ENCODE measurements at regions not wholly inside any gene's neighbourhood (a gene's known extent, or its start where the extent isn't known, plus 50 kb on each side); places are given as distances from the start of the nearest gene placed in this dataset.

DNA sequence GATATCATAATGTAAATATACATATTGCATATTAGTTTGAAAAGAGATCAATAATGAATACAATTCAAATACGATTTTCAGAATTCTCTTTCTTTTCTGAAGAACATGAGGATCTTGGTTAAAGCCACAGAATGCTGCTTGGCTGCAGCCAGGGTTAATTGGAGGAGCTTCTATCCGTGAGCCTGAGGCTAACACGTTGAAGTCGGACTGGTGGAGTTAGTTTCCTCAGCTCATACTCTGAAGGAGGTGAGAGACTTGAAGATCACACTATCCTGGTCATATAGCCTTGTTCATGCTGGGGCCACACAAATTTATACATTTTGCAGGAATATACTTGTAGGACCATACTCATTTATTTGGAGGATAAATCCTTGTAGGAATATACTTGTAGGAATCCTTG, 335.8 kb downstream of the TRIB2 start:
- Histone ChIP-seq H3K9ac (ENCODE audit: extremely low read depth, insufficient read length, low read length) (no peak overlapping the region), H3K27ac (ENCODE audit: insufficient read length, low read depth, low read length) (no peak overlapping the region), H2AK5ac (ENCODE audit: insufficient read length, low read length) (no peak overlapping the region), H3K14ac (ENCODE audit: insufficient read depth, low read length) (no peak overlapping the region), H3K79me2 (ENCODE audit: insufficient read depth, low read length) (no peaks in the 10 kb centered on the region), H3K27me3 (ENCODE audit: insufficient read depth, low read length) (no peaks in the 10 kb centered on the region), H3K18ac (ENCODE audit: insufficient read length, low read depth, low read length) (no peak overlapping the region), H2BK12ac (ENCODE audit: insufficient read length, low read depth, low read length) (no peak overlapping the region), H2AFZ (ENCODE audit: low read length) (no peak overlapping the region), H3K79me1 (ENCODE audit: insufficient read depth, low read depth, low read length, poor library complexity, severe bottlenecking) (no peaks in the 10 kb centered on the region), H2BK120ac (ENCODE audit: low read depth, low read length, poor library complexity, severe bottlenecking) (no peak overlapping the region), H3K9me3 (ENCODE audit: control insufficient read depth, low read depth, low read length) (no peaks in the 10 kb centered on the region), H2BK5ac (ENCODE audit: insufficient read length, low read length) (no peak overlapping the region), H4K20me1 (ENCODE audit: control insufficient read depth, insufficient read depth, insufficient read length) (no peaks in the 10 kb centered on the region), H3K4me2 (ENCODE audit: insufficient read depth, insufficient read length, low read length) (no peak overlapping the region), H3K23ac (ENCODE audit: insufficient read length, low read depth, low read length) (no peak overlapping the region), H4K91ac (ENCODE audit: insufficient read length, low read depth, low read length) (no peak overlapping the region), H3K56ac (ENCODE audit: insufficient read length, low read depth, low read length) (no peak overlapping the region), H3K23me2 (ENCODE audit: insufficient read length, low read depth, low read length, poor library complexity, severe bottlenecking) (no peaks in the 10 kb centered on the region), H2BK15ac (ENCODE audit: low read depth, low read length) (no peak overlapping the region), H3K4ac (ENCODE audit: low read depth, low read length) (no peak overlapping the region), H4K5ac (ENCODE audit: insufficient read length, low read depth, low read length) (no peak overlapping the region), H3K4me1 (ENCODE audit: insufficient read depth, low read length) (no peaks in the 10 kb centered on the region), H2BK20ac (ENCODE audit: low read depth, low read length, poor library complexity, severe bottlenecking) (no peak overlapping the region), H4K8ac (replicated peaks; ENCODE audit: insufficient read length, low read depth, low read length) (no peak overlapping the region), H3T11ph (ENCODE audit: low read length) (no peak overlapping the region)
- Mint-ChIP-seq H3K4me1 (no peaks in the 10 kb centered on the region), H3K36me3 (ENCODE audit: insufficient read depth in 1 of 3, low read depth in 3 of 3) (no peaks in the 10 kb centered on the region), H3K27ac (no peak overlapping the region), H3K9me3 (no peaks in the 10 kb centered on the region), H3K4me3 (no peak overlapping the region), H3K27me3 (ENCODE audit: low read depth) (no peaks in the 10 kb centered on the region)
- TF ChIP-seq, protein P1, sequence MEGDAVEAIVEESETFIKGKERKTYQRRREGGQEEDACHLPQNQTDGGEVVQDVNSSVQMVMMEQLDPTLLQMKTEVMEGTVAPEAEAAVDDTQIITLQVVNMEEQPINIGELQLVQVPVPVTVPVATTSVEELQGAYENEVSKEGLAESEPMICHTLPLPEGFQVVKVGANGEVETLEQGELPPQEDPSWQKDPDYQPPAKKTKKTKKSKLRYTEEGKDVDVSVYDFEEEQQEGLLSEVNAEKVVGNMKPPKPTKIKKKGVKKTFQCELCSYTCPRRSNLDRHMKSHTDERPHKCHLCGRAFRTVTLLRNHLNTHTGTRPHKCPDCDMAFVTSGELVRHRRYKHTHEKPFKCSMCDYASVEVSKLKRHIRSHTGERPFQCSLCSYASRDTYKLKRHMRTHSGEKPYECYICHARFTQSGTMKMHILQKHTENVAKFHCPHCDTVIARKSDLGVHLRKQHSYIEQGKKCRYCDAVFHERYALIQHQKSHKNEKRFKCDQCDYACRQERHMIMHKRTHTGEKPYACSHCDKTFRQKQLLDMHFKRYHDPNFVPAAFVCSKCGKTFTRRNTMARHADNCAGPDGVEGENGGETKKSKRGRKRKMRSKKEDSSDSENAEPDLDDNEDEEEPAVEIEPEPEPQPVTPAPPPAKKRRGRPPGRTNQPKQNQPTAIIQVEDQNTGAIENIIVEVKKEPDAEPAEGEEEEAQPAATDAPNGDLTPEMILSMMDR (conservative IDR thresholded peaks at IDR 0.05), result no peak
- WGBS (ENCODE audit: extremely low coverage, insufficient read length, low lambda C conversion rate), result no CpG with 5 or more reads among the region's 4 CpGs
- DNase-seq, result no peak
